HG03378 (cell line): ENCODE measurements at regions not wholly inside any gene's neighbourhood (a gene's known extent, or its start where the extent isn't known, plus 50 kb on each side); places are given as distances from the start of the nearest gene placed in this dataset.

Source experiments
- ATAC-seq: cut with Tn5 transposase; IDR thresholded peaks from one replicate; pipeline ENCODE4 v1.9.1; 2021; ENCODE audit warnings: mild to moderate bottlenecking, moderate library complexity; ENCODE audit not compliant: unreplicated experiment

- no peak for ATAC-seq
Observed at GRCh38 chr17:14959106-14959648, 305.9 kb downstream of the PMP22 start.

- ATAC-seq: no peak
Observed at GRCh38 chr17:14953405-14953804, 311.7 kb downstream of the PMP22 start.

GRCh38 chr17:14950686-14951085, 314.4 kb downstream of the PMP22 start:
- ATAC-seq: no peak

- ATAC-seq: no peak
Observed at GRCh38 chr17:14950216-14950615, 314.9 kb downstream of the PMP22 start.

- ATAC-seq: no peak
Observed at GRCh38 chr17:14947671-14948070, 317.5 kb downstream of the PMP22 start.

- ATAC-seq: no peak
Observed at GRCh38 chr17:14946481-14946880, 318.6 kb downstream of the PMP22 start.

GRCh38 chr17:14942526-14943190, 322.5 kb downstream of the PMP22 start:
- ATAC-seq: no peak

GRCh38 chr17:14940938-14941265, 324.2 kb downstream of the PMP22 start:
- no peak for ATAC-seq

- no peak for ATAC-seq
Observed at GRCh38 chr17:14940108-14940937, 324.8 kb downstream of the PMP22 start.

GRCh38 chr17:14935845-14936485, 329.2 kb downstream of the PMP22 start:
- ATAC-seq: no peak

GRCh38 chr17:14935139-14935841, 329.8 kb downstream of the PMP22 start:
- ATAC-seq: no peak

- ATAC-seq: no peak
Observed at GRCh38 chr17:14933676-14934075, 331.4 kb downstream of the PMP22 start.

GRCh38 chr17:14926526-14927122, 338.5 kb downstream of the PMP22 start:
- ATAC-seq: no peak

- ATAC-seq: no peak
Observed at GRCh38 chr17:14926073-14926472, 339.1 kb downstream of the PMP22 start.

- no peak for ATAC-seq
Observed at GRCh38 chr17:14925498-14925897, 339.6 kb downstream of the PMP22 start.

GRCh38 chr17:14923981-14924380, 341.1 kb downstream of the PMP22 start:
- ATAC-seq: no peak

- no peak for ATAC-seq
Observed at GRCh38 chr17:14922411-14922810, 342.7 kb downstream of the PMP22 start.

- no peak for ATAC-seq
Observed at GRCh38 chr17:14921936-14922335, 343.2 kb downstream of the PMP22 start.

GRCh38 chr17:14919631-14920213, 345.4 kb downstream of the PMP22 start:
- no peak for ATAC-seq

- ATAC-seq: no peak
Observed at GRCh38 chr17:14919094-14919493, 346.0 kb downstream of the PMP22 start.
